ENCODE measurements at regions not wholly inside any gene's neighbourhood (a gene's known extent, or its start where the extent isn't known, plus 50 kb on each side); places are given as distances from the start of the nearest gene placed in this dataset.

DNA sequence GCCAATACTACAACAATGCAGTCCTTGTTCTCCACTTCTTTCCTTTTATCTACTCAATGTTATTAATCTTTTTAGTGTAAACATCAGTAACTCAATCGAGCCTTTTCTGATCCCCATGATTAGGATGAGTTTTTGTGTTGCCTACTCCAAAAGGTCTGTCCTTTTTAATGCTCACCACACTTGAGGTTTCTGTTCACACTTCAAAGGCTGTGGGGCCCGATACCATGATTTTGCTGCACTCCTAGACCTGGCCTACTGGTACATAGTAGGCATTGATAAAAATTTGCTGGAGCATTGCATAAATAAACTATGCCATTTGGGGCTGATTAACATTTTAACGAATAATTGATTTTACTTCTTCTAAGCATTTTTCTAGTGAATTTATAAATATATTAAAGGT lies 125.4 kb upstream of the KLF12 start:
- TF ChIP-seq, protein P1, sequence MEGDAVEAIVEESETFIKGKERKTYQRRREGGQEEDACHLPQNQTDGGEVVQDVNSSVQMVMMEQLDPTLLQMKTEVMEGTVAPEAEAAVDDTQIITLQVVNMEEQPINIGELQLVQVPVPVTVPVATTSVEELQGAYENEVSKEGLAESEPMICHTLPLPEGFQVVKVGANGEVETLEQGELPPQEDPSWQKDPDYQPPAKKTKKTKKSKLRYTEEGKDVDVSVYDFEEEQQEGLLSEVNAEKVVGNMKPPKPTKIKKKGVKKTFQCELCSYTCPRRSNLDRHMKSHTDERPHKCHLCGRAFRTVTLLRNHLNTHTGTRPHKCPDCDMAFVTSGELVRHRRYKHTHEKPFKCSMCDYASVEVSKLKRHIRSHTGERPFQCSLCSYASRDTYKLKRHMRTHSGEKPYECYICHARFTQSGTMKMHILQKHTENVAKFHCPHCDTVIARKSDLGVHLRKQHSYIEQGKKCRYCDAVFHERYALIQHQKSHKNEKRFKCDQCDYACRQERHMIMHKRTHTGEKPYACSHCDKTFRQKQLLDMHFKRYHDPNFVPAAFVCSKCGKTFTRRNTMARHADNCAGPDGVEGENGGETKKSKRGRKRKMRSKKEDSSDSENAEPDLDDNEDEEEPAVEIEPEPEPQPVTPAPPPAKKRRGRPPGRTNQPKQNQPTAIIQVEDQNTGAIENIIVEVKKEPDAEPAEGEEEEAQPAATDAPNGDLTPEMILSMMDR (IDR thresholded peaks at IDR 0.05; ENCODE audit: insufficient read depth, low read length, poor library complexity, severe bottlenecking) = no peak
- no peak for TF ChIP-seq EZH2phosphoT487 (conservative IDR thresholded peaks at IDR 0.05; ENCODE audit: low read length)

Data from SU-DHL-6 (cell line).